ENCODE measurements at regions not wholly inside any gene's neighbourhood (a gene's known extent, or its start where the extent isn't known, plus 50 kb on each side); places are given as distances from the start of the nearest gene placed in this dataset.

- no peak overlapping the region for H3K27ac ChIP-seq (ENCODE audit: low read depth, low read length)
- no peaks in the 10 kb centered on the region for H3K79me2 ChIP-seq (ENCODE audit: insufficient read depth, low read length)
- intact Hi-C loops (cut with micrococcal nuclease) = no loop called here
- DNase-seq (ENCODE audit: low read depth, low spot score) = no peak
- H3K4me3 ChIP-seq (replicated peaks in 1 of 2; ENCODE audit: low read depth in 1 of 2, low read length in 2 of 2) = no peak overlapping the region
- no TSS peak for BruUV-seq (replicated peaks)
- H3K36me3 ChIP-seq (ENCODE audit: control insufficient read depth in 1 of 2, insufficient read depth in 2 of 2, low read length in 2 of 2) = no peaks in the 10 kb centered on the region
- H3K9ac ChIP-seq (ENCODE audit: low read length) = no peak overlapping the region
- H3K27me3 ChIP-seq (ENCODE audit: insufficient read depth, low read length) = no peaks in the 10 kb centered on the region
- TF ChIP-seq, protein P1, sequence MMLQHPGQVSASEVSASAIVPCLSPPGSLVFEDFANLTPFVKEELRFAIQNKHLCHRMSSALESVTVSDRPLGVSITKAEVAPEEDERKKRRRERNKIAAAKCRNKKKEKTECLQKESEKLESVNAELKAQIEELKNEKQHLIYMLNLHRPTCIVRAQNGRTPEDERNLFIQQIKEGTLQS (IDR thresholded peaks at IDR 0.05) = no peak
- TF ChIP-seq SP1 (IDR thresholded peaks at IDR 0.05; ENCODE audit: low read depth) (no peak), FOSL1 (IDR thresholded peaks at IDR 0.05; ENCODE audit: low read depth) (no peak), RAD21 (IDR thresholded peaks at IDR 0.05; ENCODE audit: low read depth) (no peak), SRF (IDR thresholded peaks at IDR 0.05; ENCODE audit: low read depth) (no peak), ZFX (IDR thresholded peaks at IDR 0.05) (no peak), ZNF274 (IDR thresholded peaks at IDR 0.05; ENCODE audit: low read depth, low read length) (no peak), CBX3 (IDR thresholded peaks at IDR 0.05; ENCODE audit: low read depth) (no peak), EZH2 (IDR thresholded peaks at IDR 0.05) (no peak), ELF1 (IDR thresholded peaks at IDR 0.05; ENCODE audit: borderline replicate concordance, low read depth) (no peak), EZH2phosphoT487 (IDR thresholded peaks at IDR 0.05; ENCODE audit: borderline replicate concordance) (no peak), JUND (IDR thresholded peaks at IDR 0.05) (no peak), EGR1 (IDR thresholded peaks at IDR 0.05; ENCODE audit: low read depth) (no peak), YY1 (IDR thresholded peaks at IDR 0.05; ENCODE audit: extremely low read depth, insufficient replicate concordance, low read depth, low read length) (no peak)
- TF ChIP-seq, protein P2, sequence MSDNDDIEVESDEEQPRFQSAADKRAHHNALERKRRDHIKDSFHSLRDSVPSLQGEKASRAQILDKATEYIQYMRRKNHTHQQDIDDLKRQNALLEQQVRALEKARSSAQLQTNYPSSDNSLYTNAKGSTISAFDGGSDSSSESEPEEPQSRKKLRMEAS (IDR thresholded peaks at IDR 0.05) = no peak
- ATAC-seq = no peak
- POLR2A ChIA-PET = no interaction called here
- RAD21 ChIA-PET (ENCODE audit: low non-redundant PET in 1 of 2, low total read pairs in 2 of 2, uncharacterized antibody in 2 of 2, unreplicated experiment in 2 of 2) = no interaction called here
- no peak overlapping the region for H3K4me2 ChIP-seq (ENCODE audit: low read length)
- no peaks in the 10 kb centered on the region for H4K20me1 ChIP-seq (ENCODE audit: insufficient read depth)
- CTCF ChIA-PET = no interaction called here
- peaks cover 0 to 5% of the 10 kb centered on the region in 2 experiments; a peak in 2 of 4 replicates for H3K4me1 ChIP-seq (ENCODE audit: control insufficient read depth in 1 of 2, insufficient read depth in 2 of 2, low read length in 2 of 2)
- no peaks in the 10 kb centered on the region for H3K9me3 ChIP-seq (ENCODE audit: control insufficient read depth in 1 of 2, insufficient read depth in 1 of 2, low read depth in 1 of 2, low read length in 2 of 2)
- no peak overlapping the region for H2AFZ ChIP-seq (ENCODE audit: low read depth, low read length, poor library complexity, severe bottlenecking)
- H3K9me2 ChIP-seq (ENCODE audit: insufficient read depth) = no peaks in the 10 kb centered on the region
Measured at GRCh38 chr6:53432318-53433161, 83.8 kb upstream of the ELOVL5 start.

Data from HCT116 (cell line).